ENCODE measurements at regions not wholly inside any gene's neighbourhood (a gene's known extent, or its start where the extent isn't known, plus 50 kb on each side); places are given as distances from the start of the nearest gene placed in this dataset.

- no peaks in the 10 kb centered on the region for H3K9me3 ChIP-seq (replicated peaks; ENCODE audit: low read length)
- H3K4me3 ChIP-seq (ENCODE audit: low read length) = no peak overlapping the region
- H3K4me2 ChIP-seq (ENCODE audit: low read length) = no peak overlapping the region
- H3K27me3 ChIP-seq (ENCODE audit: control insufficient read depth, insufficient read depth, low read length) = no peaks in the 10 kb centered on the region
- no peaks in the 10 kb centered on the region for H3K36me3 ChIP-seq (ENCODE audit: insufficient read depth, low read length)
- H3K9ac ChIP-seq (ENCODE audit: low read depth, low read length) = no peak overlapping the region
- no peaks in the 10 kb centered on the region for H3K4me1 ChIP-seq (ENCODE audit: control insufficient read depth, insufficient read depth, low read length)
These were observed 133.1 kb upstream of the CNOT2 start for GRCh38 chr12:70110085-70110484.

- Histone ChIP-seq H3K9ac (ENCODE audit: low read depth, low read length) (no peak overlapping the region), H3K4me2 (ENCODE audit: low read length) (no peak overlapping the region), H3K4me1 (ENCODE audit: control insufficient read depth, insufficient read depth, low read length) (no peaks in the 10 kb centered on the region), H3K36me3 (ENCODE audit: insufficient read depth, low read length) (no peaks in the 10 kb centered on the region), H3K9me3 (replicated peaks; ENCODE audit: low read length) (no peaks in the 10 kb centered on the region), H3K27me3 (ENCODE audit: control insufficient read depth, insufficient read depth, low read length) (no peaks in the 10 kb centered on the region), H3K4me3 (ENCODE audit: low read length) (no peak overlapping the region)
These were observed 125.6 kb upstream of the CNOT2 start for GRCh38 chr12:70117670-70118069.

- Histone ChIP-seq H3K4me2 (ENCODE audit: low read length) (no peak overlapping the region), H3K36me3 (ENCODE audit: insufficient read depth, low read length) (no peaks in the 10 kb centered on the region), H3K9ac (ENCODE audit: low read depth, low read length) (no peak overlapping the region), H3K4me3 (ENCODE audit: low read length) (no peak overlapping the region), H3K4me1 (ENCODE audit: control insufficient read depth, insufficient read depth, low read length) (no peaks in the 10 kb centered on the region), H3K27me3 (ENCODE audit: control insufficient read depth, insufficient read depth, low read length) (no peaks in the 10 kb centered on the region), H3K9me3 (replicated peaks; ENCODE audit: low read length) (no peaks in the 10 kb centered on the region)
These were observed 122.3 kb upstream of the CNOT2 start for GRCh38 chr12:70120970-70121369.

GRCh38 chr12:70121562-70121961 is 121.7 kb upstream of the CNOT2 start:
- no peak overlapping the region for H3K4me2 ChIP-seq (ENCODE audit: low read length)
- H3K4me3 ChIP-seq (ENCODE audit: low read length) = no peak overlapping the region
- no peaks in the 10 kb centered on the region for H3K36me3 ChIP-seq (ENCODE audit: insufficient read depth, low read length)
- no peak overlapping the region for H3K9ac ChIP-seq (ENCODE audit: low read depth, low read length)
- no peaks in the 10 kb centered on the region for H3K9me3 ChIP-seq (replicated peaks; ENCODE audit: low read length)
- H3K27me3 ChIP-seq (ENCODE audit: control insufficient read depth, insufficient read depth, low read length) = no peaks in the 10 kb centered on the region
- H3K4me1 ChIP-seq (ENCODE audit: control insufficient read depth, insufficient read depth, low read length) = no peaks in the 10 kb centered on the region

- H3K4me2 ChIP-seq (ENCODE audit: low read length) = no peak overlapping the region
- H3K9ac ChIP-seq (ENCODE audit: low read depth, low read length) = no peak overlapping the region
- no peak overlapping the region for H3K4me3 ChIP-seq (ENCODE audit: low read length)
- no peaks in the 10 kb centered on the region for H3K9me3 ChIP-seq (replicated peaks; ENCODE audit: low read length)
- H3K36me3 ChIP-seq (ENCODE audit: insufficient read depth, low read length) = no peaks in the 10 kb centered on the region
- no peaks in the 10 kb centered on the region for H3K27me3 ChIP-seq (ENCODE audit: control insufficient read depth, insufficient read depth, low read length)
- no peaks in the 10 kb centered on the region for H3K4me1 ChIP-seq (ENCODE audit: control insufficient read depth, insufficient read depth, low read length)
These were observed 120.4 kb upstream of the CNOT2 start for GRCh38 chr12:70122804-70123203.

GRCh38 chr12:70149013-70149412 is 94.2 kb upstream of the CNOT2 start:
- Histone ChIP-seq H3K36me3 (ENCODE audit: insufficient read depth, low read length) (no peaks in the 10 kb centered on the region), H3K4me2 (ENCODE audit: low read length) (no peak overlapping the region), H3K9ac (ENCODE audit: low read depth, low read length) (no peak overlapping the region), H3K9me3 (replicated peaks; ENCODE audit: low read length) (no peaks in the 10 kb centered on the region), H3K27me3 (ENCODE audit: control insufficient read depth, insufficient read depth, low read length) (no peaks in the 10 kb centered on the region), H3K4me1 (ENCODE audit: control insufficient read depth, insufficient read depth, low read length) (no peaks in the 10 kb centered on the region), H3K4me3 (ENCODE audit: low read length) (no peak overlapping the region)

- no peak overlapping the region for H3K9ac ChIP-seq (ENCODE audit: low read depth, low read length)
- H3K27me3 ChIP-seq (ENCODE audit: control insufficient read depth, insufficient read depth, low read length) = no peaks in the 10 kb centered on the region
- H3K4me3 ChIP-seq (ENCODE audit: low read length) = no peak overlapping the region
- no peaks in the 10 kb centered on the region for H3K9me3 ChIP-seq (replicated peaks; ENCODE audit: low read length)
- H3K4me2 ChIP-seq (ENCODE audit: low read length) = no peak overlapping the region
- no peaks in the 10 kb centered on the region for H3K4me1 ChIP-seq (ENCODE audit: control insufficient read depth, insufficient read depth, low read length)
- no peaks in the 10 kb centered on the region for H3K36me3 ChIP-seq (ENCODE audit: insufficient read depth, low read length)
These were observed 93.6 kb upstream of the CNOT2 start for GRCh38 chr12:70149665-70150064.

- no peaks in the 10 kb centered on the region for H3K36me3 ChIP-seq (ENCODE audit: insufficient read depth, low read length)
- no peaks in the 10 kb centered on the region for H3K27me3 ChIP-seq (ENCODE audit: control insufficient read depth, insufficient read depth, low read length)
- H3K9me3 ChIP-seq (replicated peaks; ENCODE audit: low read length) = no peaks in the 10 kb centered on the region
- H3K4me1 ChIP-seq (ENCODE audit: control insufficient read depth, insufficient read depth, low read length) = no peaks in the 10 kb centered on the region
- no peak overlapping the region for H3K4me3 ChIP-seq (ENCODE audit: low read length)
- no peak overlapping the region for H3K4me2 ChIP-seq (ENCODE audit: low read length)
- no peak overlapping the region for H3K9ac ChIP-seq (ENCODE audit: low read depth, low read length)
These were observed 93.0 kb upstream of the CNOT2 start for GRCh38 chr12:70150230-70150629.

- no peak overlapping the region for H3K4me2 ChIP-seq (ENCODE audit: low read length)
- peaks cover 5% of the 10 kb centered on the region for H3K9me3 ChIP-seq (replicated peaks; ENCODE audit: low read length)
- no peaks in the 10 kb centered on the region for H3K4me1 ChIP-seq (ENCODE audit: control insufficient read depth, insufficient read depth, low read length)
- no peak overlapping the region for H3K9ac ChIP-seq (ENCODE audit: low read depth, low read length)
- no peaks in the 10 kb centered on the region for H3K27me3 ChIP-seq (ENCODE audit: control insufficient read depth, insufficient read depth, low read length)
- H3K36me3 ChIP-seq (ENCODE audit: insufficient read depth, low read length) = no peaks in the 10 kb centered on the region
- H3K4me3 ChIP-seq (ENCODE audit: low read length) = no peak overlapping the region
These were observed 91.2 kb upstream of the CNOT2 start for GRCh38 chr12:70151993-70152392.

GRCh38 chr12:70154087-70154638 is 89.1 kb upstream of the CNOT2 start:
- Histone ChIP-seq H3K27me3 (ENCODE audit: control insufficient read depth, insufficient read depth, low read length) (no peaks in the 10 kb centered on the region), H3K36me3 (ENCODE audit: insufficient read depth, low read length) (no peaks in the 10 kb centered on the region), H3K4me2 (ENCODE audit: low read length) (no peak overlapping the region), H3K9ac (ENCODE audit: low read depth, low read length) (no peak overlapping the region), H3K9me3 (replicated peaks; ENCODE audit: low read length) (peaks cover 5% of the 10 kb centered on the region), H3K4me3 (ENCODE audit: low read length) (no peak overlapping the region), H3K4me1 (ENCODE audit: control insufficient read depth, insufficient read depth, low read length) (no peaks in the 10 kb centered on the region)

GRCh38 chr12:70154960-70155589 is 88.2 kb upstream of the CNOT2 start:
- peaks cover 5% of the 10 kb centered on the region for H3K9me3 ChIP-seq (replicated peaks; ENCODE audit: low read length)
- no peak overlapping the region for H3K4me3 ChIP-seq (ENCODE audit: low read length)
- no peak overlapping the region for H3K9ac ChIP-seq (ENCODE audit: low read depth, low read length)
- no peak overlapping the region for H3K4me2 ChIP-seq (ENCODE audit: low read length)
- no peaks in the 10 kb centered on the region for H3K4me1 ChIP-seq (ENCODE audit: control insufficient read depth, insufficient read depth, low read length)
- no peaks in the 10 kb centered on the region for H3K36me3 ChIP-seq (ENCODE audit: insufficient read depth, low read length)
- H3K27me3 ChIP-seq (ENCODE audit: control insufficient read depth, insufficient read depth, low read length) = no peaks in the 10 kb centered on the region

GRCh38 chr12:70157099-70157498 is 86.1 kb upstream of the CNOT2 start:
- H3K27me3 ChIP-seq (ENCODE audit: control insufficient read depth, insufficient read depth, low read length) = no peaks in the 10 kb centered on the region
- H3K4me1 ChIP-seq (ENCODE audit: control insufficient read depth, insufficient read depth, low read length) = no peaks in the 10 kb centered on the region
- no peaks in the 10 kb centered on the region for H3K36me3 ChIP-seq (ENCODE audit: insufficient read depth, low read length)
- no peak overlapping the region for H3K4me2 ChIP-seq (ENCODE audit: low read length)
- peaks cover 5% of the 10 kb centered on the region for H3K9me3 ChIP-seq (replicated peaks; ENCODE audit: low read length)
- H3K9ac ChIP-seq (ENCODE audit: low read depth, low read length) = no peak overlapping the region
- H3K4me3 ChIP-seq (ENCODE audit: low read length) = no peak overlapping the region
